HG02884 (cell line): ENCODE measurements at regions not wholly inside any gene's neighbourhood (a gene's known extent, or its start where the extent isn't known, plus 50 kb on each side); places are given as distances from the start of the nearest gene placed in this dataset.
"Not testable (repeated sequence)": the region's sequence is repeated elsewhere in the genome, so short reads cannot be mapped to it uniquely, and the experiment has no call there.

Experiments
- ATAC-seq: cut with Tn5 transposase; IDR thresholded peaks from one replicate; pipeline ENCODE4 v1.9.1; 2021; ENCODE audit warnings: mild to moderate bottlenecking, moderate library complexity; ENCODE audit not compliant: unreplicated experiment

- not testable (repeated sequence) for ATAC-seq
Measured at GRCh38 chr17:64800987-64801386, 118.3 kb downstream of the LRRC37A3 start.

- ATAC-seq, result not testable (repeated sequence)
Measured at GRCh38 chr17:64800361-64800895, 118.8 kb downstream of the LRRC37A3 start.

- ATAC-seq, result not testable (repeated sequence)
Measured at GRCh38 chr17:64799543-64800188, 119.6 kb downstream of the LRRC37A3 start.

GRCh38 chr17:64798961-64799360, 120.3 kb downstream of the LRRC37A3 start:
- not testable (repeated sequence) for ATAC-seq

- not testable (repeated sequence) for ATAC-seq
Measured at GRCh38 chr17:64798489-64798790, 120.8 kb downstream of the LRRC37A3 start.

- not testable (repeated sequence) for ATAC-seq
Measured at GRCh38 chr17:64797746-64798488, 121.4 kb downstream of the LRRC37A3 start.

- ATAC-seq, result not testable (repeated sequence)
Measured at GRCh38 chr17:64795342-64795741, 123.9 kb downstream of the LRRC37A3 start.

GRCh38 chr17:64794548-64795274, 124.6 kb downstream of the LRRC37A3 start:
- ATAC-seq, result not testable (repeated sequence)

GRCh38 chr17:64794113-64794512, 125.2 kb downstream of the LRRC37A3 start:
- not testable (repeated sequence) for ATAC-seq

- ATAC-seq, result not testable (repeated sequence)
Measured at GRCh38 chr17:64792793-64793575, 126.3 kb downstream of the LRRC37A3 start.

- not testable (repeated sequence) for ATAC-seq
Measured at GRCh38 chr17:64792276-64792675, 127.0 kb downstream of the LRRC37A3 start.

GRCh38 chr17:64791691-64792090, 127.6 kb downstream of the LRRC37A3 start:
- ATAC-seq, result not testable (repeated sequence)

- ATAC-seq, result not testable (repeated sequence)
Measured at GRCh38 chr17:64791226-64791625, 128.1 kb downstream of the LRRC37A3 start.

- ATAC-seq, result not testable (repeated sequence)
Measured at GRCh38 chr17:64790690-64791089, 128.6 kb upstream of the SMURF2 start.

- not testable (repeated sequence) for ATAC-seq
Measured at GRCh38 chr17:64790193-64790592, 128.1 kb upstream of the SMURF2 start.

- not testable (repeated sequence) for ATAC-seq
Measured at GRCh38 chr17:64789061-64789445, 126.9 kb upstream of the SMURF2 start.

GRCh38 chr17:64788286-64789060, 126.4 kb upstream of the SMURF2 start:
- ATAC-seq, result no peak

GRCh38 chr17:64787921-64788271, 125.8 kb upstream of the SMURF2 start:
- ATAC-seq, result no peak

GRCh38 chr17:64787255-64787920, 125.3 kb upstream of the SMURF2 start:
- no peak for ATAC-seq
